Forelimb muscle (tissue), 1 donor: ENCODE measurements at regions not wholly inside any gene's neighbourhood (a gene's known extent, or its start where the extent isn't known, plus 50 kb on each side); places are given as distances from the start of the nearest gene placed in this dataset.
"Not testable (repeated sequence)": the region's sequence is repeated elsewhere in the genome, so short reads cannot be mapped to it uniquely, and the experiment has no call there.

Experiments used
- DNase-seq: peaks from one replicate; pipeline ENCODE4 v3.0.0-alpha.2; 2013; ENCODE audit warnings: low read depth

DNA sequence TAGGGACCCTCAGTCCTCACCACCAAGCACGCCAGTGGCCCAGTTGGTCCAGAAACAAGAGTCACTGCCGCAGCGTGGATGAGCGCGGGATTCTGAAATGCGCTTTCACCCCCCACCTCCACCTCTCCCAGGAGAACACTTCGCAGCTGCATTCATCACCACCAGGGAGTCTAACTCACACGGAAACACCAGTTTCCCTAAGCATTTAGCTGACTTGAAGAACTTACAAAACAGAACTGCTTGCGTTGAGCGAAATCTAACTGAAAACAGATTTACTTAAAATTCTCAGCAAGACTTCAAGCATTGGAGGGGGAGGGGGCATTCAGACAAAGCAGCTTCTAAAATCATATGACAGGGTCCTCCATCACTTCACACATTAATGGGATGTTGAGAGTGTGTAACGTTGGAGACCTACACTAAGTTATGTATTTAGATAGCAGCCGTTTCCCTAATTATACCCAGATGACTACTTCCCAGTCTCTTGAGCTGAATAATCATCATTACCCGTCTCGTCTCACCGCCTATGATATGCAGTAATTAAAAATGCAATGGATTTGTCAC lies 258.2 kb upstream of the IRS2 start:
- DNase-seq = peak; percentile 22

DNA sequence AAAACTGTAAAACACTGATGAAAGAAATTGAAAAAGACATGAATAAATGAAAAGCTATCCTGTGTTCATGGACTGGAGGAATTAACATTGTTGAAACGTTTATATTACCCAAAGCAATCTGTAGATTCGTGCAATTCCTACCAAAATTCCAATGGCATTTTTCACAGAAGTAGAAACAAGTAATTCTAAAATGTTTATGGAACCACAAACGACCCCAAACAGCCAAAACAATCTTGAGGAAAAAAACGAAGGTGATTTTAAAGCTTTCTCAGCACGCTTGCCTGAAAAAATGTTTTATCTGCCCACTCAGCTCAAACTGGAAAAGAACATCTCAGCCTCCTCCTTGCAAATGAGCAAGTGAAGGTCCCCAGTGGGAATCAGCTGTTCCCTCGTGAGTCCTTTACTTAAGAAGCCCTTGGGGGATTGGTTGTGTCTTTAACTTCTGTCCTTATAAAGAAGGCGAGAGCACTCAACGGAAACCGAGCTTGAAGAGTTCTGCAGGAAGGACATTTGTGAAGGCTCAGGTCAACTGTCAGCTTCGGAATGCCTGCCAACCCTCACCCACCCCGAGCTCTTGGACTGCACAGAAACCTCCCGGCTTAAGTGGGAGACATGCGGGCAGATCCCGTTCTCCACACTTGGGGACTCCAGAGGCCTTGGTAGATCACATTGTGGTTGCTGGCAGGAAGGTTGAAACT lies 256.0 kb upstream of the IRS2 start:
- DNase-seq = no peak

DNA sequence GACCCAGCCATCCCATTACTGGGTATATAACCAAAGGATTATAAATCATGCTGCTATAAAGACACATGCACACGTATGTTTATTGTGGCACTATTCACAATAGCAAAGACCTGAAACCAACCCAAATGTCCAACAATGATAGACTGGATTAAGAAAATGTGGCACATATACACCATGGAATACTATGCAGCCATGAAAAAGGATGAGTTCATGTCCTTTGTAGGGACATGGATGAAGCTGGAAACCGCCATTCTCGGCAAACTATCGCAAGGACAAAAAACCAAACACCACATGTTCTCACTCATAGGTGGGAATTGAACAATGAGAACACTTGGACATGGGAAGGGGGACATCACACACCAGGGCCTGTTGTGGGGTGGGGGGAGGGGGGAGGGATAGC lies 255.3 kb upstream of the IRS2 start:
- not testable (repeated sequence) for DNase-seq

DNA sequence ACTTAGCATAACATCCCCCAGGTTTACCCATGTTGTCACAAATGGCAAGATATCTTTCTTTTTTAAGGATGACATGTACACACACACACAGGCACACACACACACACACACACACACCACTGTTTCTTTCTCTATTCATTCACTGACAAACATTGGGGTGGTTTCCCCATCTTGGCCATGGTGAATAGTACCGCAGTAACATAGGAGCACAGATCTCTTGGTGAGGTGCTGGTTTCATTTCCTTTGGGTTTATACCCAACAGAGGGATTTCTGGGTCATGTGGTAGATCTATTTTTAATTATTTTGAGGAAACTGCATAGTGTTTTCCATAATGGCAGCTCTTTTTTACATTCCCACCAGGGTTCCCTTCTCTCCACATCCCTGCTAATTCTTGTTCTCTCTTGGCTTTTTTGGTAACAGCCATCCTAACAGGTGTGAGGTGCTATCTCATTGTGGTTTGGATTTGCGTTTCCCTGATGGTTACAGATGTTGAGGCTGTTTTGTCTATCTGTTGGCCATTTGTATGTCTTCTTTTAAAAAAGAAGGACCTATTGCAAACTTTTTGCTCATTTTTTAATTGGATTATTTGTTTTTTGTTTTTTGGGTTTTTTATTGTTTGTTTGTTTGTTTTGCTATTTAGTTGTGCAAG lies 251.7 kb upstream of the IRS2 start:
- DNase-seq = no peak

DNA sequence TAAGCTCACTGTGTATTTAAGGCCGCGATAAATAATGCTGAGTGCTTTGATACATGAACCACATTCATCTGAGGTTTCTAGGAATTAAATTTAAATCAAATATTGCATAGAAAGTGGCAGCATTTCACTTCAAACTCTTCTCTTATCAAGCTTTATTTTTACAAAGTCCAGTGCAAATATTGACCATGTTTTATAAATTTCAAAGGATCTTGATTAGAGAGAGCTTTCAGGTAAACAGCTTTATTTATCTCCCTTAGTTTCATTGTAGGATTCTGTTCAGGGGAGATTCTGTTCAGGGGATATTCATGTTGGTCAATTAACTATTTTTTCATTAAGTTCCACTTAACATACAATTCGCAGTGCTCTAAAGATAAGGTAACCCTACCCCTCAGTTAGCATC lies 249.7 kb upstream of the IRS2 start:
- no peak for DNase-seq

DNA sequence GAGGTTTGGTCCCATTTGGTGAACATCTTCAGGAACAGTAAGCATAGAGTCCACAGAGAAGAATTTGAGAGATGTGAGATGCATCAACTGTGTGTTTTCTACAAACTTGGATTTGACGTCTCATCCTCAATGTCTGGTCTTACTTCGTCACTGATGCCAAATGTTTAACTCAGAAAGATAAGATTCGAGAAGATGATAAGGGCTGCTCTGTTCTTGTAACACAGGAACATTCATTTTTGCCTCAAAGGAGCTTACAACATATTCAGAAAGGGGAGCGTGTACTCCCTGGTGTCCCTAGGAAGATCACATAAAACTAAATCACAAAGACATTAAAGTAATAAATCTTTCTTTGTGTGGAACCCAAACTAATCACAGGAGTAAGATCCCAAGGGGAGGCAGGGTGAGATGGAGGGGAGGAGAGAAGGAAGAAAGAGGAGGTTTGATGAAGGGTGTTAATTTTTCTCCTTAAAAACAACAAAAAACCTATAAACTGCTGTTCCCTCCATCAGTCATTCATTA lies 247.7 kb upstream of the IRS2 start:
- DNase-seq = no peak

DNA sequence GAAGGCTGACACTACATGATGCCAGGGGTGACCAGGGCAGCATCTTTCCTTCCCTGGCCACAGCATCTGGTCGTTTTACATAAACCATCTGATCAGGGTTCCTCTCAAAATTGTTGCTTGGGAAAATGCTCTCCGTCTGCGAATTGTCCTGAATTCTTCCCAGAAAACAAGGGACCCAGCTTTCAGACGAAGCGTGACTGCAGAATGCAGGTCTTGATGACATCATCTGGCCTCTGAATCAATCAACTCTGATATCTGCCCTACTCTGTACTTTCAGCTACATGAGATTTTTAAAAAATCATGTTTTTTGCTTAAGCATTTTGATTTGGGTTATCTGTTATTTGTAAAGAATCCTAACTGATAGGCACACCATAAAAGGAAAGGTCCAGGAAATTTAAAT lies 246.6 kb upstream of the IRS2 start:
- DNase-seq = no peak

DNA sequence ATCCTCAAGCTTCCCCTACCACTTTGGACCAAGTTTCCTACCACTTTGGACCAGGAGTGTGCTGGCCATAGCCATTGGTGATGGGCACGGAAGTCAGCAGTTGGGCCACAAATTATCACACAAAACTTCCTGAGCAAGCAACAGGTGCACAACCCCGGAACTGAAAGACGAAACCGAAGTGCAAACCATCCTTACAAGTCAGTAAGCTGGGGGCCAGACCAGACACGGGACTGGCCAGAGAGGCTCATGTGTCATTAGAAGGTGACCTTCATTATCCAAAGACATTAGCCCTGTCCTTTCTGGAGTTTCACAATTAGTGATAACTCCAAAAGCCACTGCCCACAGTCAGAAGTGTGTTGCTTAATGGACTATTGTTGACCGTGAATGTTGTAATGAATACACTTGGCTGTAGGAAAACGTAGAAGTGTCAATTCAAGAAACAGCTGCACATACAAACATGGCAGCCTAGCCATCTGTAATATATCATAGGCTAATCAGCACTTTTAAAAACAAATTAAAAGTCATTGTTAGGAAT lies 244.1 kb upstream of the IRS2 start:
- DNase-seq = no peak

DNA sequence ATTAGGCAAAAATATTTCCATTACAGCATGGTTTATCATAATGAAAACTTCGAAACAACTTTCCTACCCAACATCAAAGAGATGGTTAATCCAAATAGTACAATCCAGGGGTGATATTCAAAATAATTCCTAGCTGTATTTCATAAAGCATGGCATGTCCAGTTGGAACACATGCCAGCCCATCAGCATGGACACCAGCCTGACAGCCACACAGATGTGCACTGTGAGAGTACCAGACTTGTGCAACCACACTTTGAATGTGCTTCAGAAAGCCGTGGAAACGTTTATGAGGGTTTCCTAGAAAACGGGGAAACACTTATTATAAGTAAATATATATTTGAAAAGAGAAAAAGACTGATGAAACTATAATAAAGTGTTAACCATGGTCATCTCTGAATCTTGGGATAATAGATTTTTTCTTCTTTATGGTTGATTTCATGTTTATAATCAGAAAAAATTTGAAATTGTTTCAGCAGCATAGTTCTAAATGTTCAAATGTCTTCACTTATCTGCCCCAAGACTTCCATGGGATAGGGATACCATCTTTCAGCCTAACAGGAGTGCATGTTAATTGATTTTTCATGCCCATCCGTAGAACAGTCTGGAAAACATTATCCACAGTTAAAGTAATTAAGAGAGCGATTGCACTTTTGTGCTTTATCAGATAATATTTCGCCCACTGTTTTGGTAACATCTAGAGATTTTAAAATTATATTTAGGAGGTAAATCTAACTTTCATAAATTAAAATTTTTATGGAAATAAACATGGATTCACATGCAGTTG lies 242.6 kb upstream of the IRS2 start:
- DNase-seq = no peak

DNA sequence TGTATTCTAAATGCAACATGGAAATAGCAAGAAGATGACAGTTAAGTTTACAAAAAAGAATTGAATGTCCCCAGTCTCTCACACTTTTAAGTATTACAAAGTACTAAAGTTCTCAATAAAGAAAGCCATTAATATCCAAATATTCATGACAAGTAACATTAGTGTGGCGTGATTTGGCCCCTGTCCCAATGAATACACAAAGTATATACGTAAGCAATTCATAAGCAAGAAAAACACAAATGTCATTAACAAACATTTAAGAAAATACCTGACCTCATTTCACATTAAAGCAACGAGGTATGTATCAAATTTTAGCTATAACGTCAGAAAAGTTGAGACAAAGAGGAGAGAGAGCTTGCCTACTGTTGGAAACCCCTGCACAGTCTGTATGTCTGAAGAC lies 241.9 kb upstream of the IRS2 start:
- DNase-seq = no peak

DNA sequence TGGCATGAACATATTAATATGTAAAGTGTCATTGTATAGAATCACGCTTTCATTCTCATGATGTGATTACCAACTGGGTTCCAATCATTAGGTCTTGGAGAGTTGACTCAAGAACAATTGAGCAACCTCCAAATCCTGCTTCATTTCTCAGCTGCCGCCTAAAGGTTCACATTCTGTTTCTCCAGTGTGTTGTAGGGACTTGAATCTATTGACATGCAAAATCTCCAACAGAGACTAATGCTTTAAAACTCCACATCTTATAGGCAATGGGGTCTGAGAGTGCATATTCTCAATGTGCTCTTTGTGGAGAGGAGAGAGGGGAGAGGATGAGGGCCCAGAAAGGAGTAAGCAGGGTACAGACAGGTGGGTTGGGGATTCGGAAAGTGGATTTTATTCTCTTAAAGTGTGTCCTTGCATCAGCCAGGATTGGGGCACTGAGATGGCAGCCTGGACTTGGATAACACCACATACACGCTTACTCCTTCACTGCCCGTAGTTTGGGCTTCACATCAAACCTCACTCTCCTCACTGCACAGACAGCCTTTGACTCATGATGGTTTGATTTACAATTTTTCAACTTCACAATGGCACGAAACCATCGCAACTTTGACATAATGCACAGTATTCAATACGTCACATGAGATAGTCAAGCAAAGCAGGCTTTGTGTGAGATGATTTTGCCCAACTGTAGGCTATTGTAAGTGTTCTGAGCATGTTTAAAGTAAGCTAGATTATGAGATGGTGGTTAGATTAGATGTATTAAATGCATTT lies 241.3 kb upstream of the IRS2 start:
- DNase-seq = no peak

DNA sequence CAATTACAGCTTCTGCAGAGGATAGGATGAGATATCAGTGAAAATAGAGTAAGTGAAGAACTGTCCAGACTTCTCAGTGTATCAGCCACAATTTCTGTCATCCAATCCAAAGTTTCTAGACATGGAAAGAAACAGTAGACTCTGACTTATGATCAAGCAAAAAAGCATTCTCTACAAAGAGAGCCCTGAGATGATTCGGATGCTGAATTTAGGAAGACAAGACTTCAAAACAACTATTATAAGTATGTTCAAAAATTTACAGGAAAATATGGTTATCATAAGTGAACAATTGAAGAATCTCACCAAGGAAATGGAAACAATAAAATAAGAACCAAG lies 238.2 kb upstream of the IRS2 start:
- no peak for DNase-seq

DNA sequence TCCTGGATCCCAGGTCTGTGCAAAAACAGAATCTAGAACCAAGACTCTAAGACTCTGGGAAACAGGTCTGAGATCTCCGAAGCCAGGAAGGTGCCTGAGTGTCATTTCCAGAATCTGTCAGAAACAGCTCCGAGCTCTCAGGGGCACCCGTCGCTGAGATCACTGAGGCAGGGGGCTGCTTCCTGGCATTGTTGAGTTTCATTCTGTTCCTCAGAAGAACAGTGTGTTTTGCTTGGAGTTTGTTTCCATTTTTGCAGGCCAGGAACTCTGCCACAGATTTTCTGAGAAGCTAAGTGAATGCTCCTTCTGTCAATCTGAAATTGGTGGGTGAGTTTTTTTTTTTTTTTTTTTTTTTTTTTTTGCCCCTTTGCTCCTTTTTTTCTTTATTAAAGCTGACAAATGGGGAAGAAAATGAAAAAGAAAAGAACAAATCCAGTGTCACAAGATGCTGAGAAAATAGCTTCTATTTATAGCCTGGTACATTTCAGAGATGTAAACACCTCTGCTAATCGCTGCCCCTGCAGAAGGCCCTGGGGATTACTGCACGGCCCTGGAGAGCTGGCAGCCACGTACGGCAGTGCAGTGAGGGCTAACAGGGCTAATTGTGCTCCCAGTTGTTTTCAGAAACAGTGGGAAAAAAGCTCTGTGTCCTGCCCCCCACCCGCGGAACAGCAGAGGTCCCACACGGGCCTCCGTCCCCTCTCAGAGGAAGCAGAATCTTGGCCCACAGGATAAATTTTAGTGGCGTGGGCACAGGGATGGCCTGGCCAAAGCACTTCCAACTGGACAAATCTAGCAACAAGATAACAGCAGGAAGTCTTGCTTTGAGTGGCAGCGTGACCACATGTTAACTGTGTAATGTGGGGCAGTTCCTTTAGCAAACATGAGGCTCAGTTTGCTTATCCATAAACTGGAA lies 237.6 kb upstream of the IRS2 start:
- no peak for DNase-seq

DNA sequence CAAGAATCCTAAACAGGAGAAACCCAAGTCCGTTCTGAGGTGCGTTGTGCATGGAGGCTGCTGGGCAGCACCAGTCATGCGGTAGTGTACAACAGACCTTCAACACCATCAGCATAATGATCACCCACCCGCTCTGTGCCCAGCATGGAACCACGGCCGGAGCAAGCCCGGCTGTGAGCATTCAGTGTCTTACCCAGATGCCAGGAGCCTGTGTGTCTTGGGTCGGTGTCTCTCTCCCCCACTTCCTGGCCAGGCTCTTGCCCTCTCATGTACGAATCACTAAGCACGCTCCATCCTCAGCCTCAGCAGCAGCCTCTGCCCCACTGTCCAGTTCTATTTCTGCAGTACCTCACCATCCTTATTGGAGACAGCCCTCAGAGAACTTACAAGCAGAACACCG lies 231.6 kb upstream of the IRS2 start:
- no peak for DNase-seq

DNA sequence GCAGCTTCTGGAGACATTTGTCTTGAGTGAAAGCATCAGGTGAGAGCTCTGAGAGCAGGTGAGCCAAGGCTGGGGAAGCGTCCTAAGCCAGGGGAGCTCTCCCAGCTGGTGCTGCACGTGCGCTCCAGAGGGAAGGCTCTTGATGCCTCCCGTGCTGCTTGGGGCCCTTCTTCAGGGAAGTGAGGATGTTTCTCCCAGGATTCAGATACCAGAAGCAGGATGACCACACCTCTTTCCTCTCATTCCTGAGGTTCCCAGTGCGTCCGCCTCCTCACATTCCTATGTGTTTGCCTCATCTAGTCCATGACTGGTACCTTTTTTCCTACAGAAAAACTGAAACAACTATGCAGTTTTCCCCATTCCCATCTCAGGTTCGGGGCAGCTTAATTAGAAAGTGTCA lies 231.0 kb upstream of the IRS2 start:
- no peak for DNase-seq

DNA sequence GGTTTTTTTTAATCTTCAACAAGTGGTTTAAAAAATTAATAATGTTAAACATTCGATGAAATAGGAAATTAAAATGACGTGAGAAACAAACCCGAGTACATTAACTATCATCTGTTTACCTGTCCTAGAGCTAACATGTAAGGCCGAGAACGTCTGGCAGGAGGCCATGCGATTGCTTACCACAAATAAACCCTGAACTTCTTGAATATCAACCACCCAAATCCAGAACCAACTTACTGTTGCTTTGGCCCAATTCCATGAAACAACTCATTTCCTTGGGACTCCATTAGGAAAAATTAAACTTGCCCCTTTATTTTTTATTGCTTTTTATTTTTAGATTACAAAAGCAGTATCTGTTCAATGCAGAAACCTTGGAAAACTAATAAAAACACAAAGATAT lies 228.9 kb upstream of the IRS2 start:
- DNase-seq = no peak

DNA sequence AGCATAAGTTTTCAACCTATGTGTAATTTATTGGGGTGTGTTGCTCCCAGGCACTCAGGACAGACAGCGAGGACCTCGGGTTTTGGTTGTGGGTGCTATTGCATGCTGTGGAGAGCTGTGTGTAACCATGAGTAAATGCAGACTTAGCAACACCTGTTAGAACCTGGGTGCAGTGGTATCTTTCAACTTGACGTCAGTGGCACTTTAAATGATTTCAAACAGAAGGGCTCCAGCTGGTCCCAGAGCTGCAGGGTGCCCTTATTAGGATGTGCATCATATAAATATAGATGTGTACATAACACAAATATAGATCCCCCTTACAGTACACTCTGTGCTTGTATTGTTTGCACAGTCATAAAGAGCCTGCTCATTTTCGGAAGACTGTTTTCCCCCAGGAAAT lies 228.3 kb upstream of the IRS2 start:
- no peak for DNase-seq

DNA sequence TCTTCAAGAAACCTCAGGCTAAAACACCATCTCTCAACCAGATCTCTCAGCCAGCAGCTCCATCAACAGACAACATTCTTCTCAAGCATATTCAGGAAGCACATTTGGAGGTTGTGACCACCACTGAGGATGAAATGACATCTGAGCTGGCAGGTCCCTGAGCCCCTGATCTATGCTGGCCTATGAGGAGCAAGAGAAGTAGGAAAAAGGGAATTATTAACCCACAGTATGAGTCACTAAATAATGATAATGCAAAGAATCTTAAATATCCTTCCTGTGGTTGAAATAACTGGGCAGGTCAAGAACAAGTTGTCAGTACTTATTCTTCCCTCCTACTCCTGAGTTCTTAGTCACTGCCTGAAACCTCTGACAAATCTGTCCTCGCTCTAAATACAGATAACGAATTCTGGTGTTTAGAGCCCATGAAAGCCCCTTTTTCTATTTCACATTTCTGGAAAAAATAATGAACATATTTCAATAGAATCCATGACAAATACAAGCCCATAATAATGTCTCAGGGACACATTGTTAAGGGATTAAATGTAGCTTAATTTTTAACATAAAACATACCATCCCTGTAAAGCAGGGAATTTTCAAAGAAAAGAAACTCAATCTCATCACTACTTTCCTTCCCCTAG lies 225.8 kb upstream of the IRS2 start:
- DNase-seq = no peak

DNA sequence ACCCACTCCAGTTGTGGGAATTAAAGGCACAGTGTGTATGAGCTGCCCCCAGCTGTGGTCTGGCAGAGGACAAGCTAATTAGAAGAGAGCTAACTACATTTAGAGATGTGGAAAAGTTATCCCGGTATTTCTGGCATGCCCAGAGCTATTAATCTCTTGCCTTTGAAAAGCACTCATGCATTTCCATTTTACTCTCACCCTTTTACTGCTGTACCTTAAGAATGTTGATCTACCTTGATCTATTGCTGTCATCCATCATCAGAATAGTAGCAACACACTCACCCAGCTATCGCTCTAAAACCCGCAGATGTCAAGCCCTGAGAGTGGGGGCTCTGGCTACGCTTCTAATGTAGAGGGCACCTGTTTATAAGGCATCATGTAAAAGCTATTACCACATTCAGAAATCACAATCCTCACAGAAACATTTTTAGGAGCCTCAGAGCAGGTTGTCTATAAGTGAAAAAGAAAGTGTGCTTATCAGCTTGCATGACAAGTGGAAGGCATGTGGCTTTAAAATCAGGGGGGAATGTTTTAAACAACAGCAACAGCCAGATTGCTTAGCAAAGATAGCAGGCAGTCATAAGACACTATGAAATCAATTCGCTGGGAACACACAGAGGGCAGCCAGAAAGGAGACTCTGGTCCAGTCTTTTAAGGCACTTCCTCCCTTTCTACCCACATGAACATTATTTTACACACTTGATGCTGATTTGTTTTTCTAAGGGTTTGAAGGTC lies 224.2 kb upstream of the IRS2 start:
- no peak for DNase-seq
